Uterus (tissue), 3 donors: ENCODE measurements at regions not wholly inside any gene's neighbourhood (a gene's known extent, or its start where the extent isn't known, plus 50 kb on each side); places are given as distances from the start of the nearest gene placed in this dataset.

Source experiments
- DNase-seq, 2 donors: peaks; one replicate each; pipeline ENCODE4 v3.0.0-alpha.2; 2019 to 2020
- H3K27ac ChIP-seq, 2 donors: fragments of 200-600 bp; sonication (generic); 1 replicate in 1 of 2; 2 replicates in 1 of 2; pipeline ENCODE4 v1.5.1; 2016 to 2018
- H3K27me3 ChIP-seq, 2 donors: fragments of 200-600 bp; sonication (generic); one replicate each; pipeline ENCODE4 v1.5.1; 2018 to 2019; ENCODE audit warnings: control low read depth in 1 of 2
- H3K36me3 ChIP-seq, 2 donors: fragments of 200-600 bp; sonication (generic); one replicate each; pipeline ENCODE4 v1.5.1; 2019; ENCODE audit warnings: control low read depth in 1 of 2
- H3K4me1 ChIP-seq, 2 donors: fragments of 200-600 bp; sonication (generic); one replicate each; pipeline ENCODE4 v1.5.1; 2018 to 2019; ENCODE audit warnings: control low read depth in 1 of 2
- H3K4me3 ChIP-seq, 2 donors: fragments of 200-600 bp; sonication (generic); 1 replicate in 1 of 2; 2 replicates in 1 of 2; pipeline ENCODE4 v1.5.1; 2018 to 2019; ENCODE audit warnings: mild to moderate bottlenecking in 1 of 2
- H3K9me3 ChIP-seq, 2 donors: fragments of 200-600 bp; sonication (generic); one replicate each; pipeline ENCODE4 v1.5.1; 2019; ENCODE audit warnings: control low read depth in 1 of 2
- POLR2A ChIP-seq, 2 donors: fragments of 450-650 bp; IDR thresholded peaks; one replicate each; pipeline ENCODE4 v1.6.1; 2016; ENCODE audit warnings: antibody characterized with exemption in 2 of 2, mild to moderate bottlenecking in 1 of 2, moderate library complexity in 1 of 2
- intact Hi-C: fragments of 100-400 bp; cut with DNase I; formaldehyde crosslinking; loops from one replicate; pipeline ENCODE4 v1.15.1; 2023; ENCODE audit warnings: low total_unique reads
- TF ChIP-seq, protein P1 (sequence below), 4 experiments: fragments of 200-600 bp in 2 of 4; fragments of 450-650 bp in 2 of 4; sonication (generic) in 2 of 4; IDR thresholded peaks; one replicate each; pipeline ENCODE4 v1.5.1; 2016 to 2019; ENCODE audit warnings: antibody characterized with exemption in 4 of 4, mild to moderate bottlenecking in 2 of 4, moderate library complexity in 1 of 4
- donor health status: DM: yes; HTN: yes; CAD: no.

DNA sequence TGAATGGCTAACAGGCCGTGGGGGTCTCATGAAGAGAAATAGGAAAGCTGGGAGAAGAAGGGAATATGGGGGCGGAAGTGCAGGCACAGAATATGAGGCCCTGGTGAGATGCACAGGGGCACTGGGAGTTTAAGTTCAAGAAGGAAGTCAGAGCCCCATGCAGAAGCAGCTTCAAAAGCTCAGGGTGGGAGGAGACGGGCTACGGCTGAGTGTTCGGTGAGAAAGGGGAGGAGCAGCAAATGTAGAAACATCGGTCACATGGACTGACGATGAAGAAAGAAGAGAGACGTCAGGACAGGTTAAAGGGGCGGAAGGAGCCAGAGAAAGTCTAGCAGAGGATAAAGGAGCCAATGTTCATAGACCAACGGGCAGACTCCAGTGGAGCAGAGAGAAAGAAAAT, 204.5 kb upstream of the ZFHX3 start:
- Histone ChIP-seq H3K27me3 (no peaks in the 10 kb centered on the region), H3K4me3 (no peak overlapping the region), H3K4me1 (no peaks in the 10 kb centered on the region), H3K27ac (no peak overlapping the region), H3K9me3 (no peaks in the 10 kb centered on the region), H3K36me3 (no peaks in the 10 kb centered on the region)
- TF ChIP-seq POLR2A (IDR thresholded peaks at IDR 0.05), result no peak
- TF ChIP-seq, protein P1, sequence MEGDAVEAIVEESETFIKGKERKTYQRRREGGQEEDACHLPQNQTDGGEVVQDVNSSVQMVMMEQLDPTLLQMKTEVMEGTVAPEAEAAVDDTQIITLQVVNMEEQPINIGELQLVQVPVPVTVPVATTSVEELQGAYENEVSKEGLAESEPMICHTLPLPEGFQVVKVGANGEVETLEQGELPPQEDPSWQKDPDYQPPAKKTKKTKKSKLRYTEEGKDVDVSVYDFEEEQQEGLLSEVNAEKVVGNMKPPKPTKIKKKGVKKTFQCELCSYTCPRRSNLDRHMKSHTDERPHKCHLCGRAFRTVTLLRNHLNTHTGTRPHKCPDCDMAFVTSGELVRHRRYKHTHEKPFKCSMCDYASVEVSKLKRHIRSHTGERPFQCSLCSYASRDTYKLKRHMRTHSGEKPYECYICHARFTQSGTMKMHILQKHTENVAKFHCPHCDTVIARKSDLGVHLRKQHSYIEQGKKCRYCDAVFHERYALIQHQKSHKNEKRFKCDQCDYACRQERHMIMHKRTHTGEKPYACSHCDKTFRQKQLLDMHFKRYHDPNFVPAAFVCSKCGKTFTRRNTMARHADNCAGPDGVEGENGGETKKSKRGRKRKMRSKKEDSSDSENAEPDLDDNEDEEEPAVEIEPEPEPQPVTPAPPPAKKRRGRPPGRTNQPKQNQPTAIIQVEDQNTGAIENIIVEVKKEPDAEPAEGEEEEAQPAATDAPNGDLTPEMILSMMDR (IDR thresholded peaks at IDR 0.05), result no peak
- DNase-seq, result no peak
- intact Hi-C loops, result no loop called here

DNA sequence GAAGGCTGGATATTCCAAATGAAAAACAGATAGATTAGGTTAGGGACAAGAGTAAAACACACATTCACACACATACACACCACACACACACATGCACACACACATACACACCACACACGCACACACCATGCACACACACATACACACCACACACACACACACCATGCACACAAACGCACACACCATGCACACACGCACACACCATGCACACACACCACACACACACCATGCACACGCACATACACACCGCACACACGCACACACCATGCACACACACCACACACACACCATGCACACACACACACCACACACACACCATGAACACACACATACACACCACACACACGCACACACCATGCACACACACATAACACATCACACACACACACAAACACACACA, 203.7 kb upstream of the ZFHX3 start:
- intact Hi-C loops, result no loop called here
- Histone ChIP-seq H3K36me3 (no peaks in the 10 kb centered on the region), H3K27ac (no peak overlapping the region), H3K27me3 (no peaks in the 10 kb centered on the region), H3K4me1 (no peaks in the 10 kb centered on the region), H3K9me3 (no peaks in the 10 kb centered on the region), H3K4me3 (no peak overlapping the region)
- no peak for DNase-seq
- TF ChIP-seq, protein P1 (IDR thresholded peaks at IDR 0.05), result no peak
- no peak for TF ChIP-seq POLR2A (IDR thresholded peaks at IDR 0.05)

DNA sequence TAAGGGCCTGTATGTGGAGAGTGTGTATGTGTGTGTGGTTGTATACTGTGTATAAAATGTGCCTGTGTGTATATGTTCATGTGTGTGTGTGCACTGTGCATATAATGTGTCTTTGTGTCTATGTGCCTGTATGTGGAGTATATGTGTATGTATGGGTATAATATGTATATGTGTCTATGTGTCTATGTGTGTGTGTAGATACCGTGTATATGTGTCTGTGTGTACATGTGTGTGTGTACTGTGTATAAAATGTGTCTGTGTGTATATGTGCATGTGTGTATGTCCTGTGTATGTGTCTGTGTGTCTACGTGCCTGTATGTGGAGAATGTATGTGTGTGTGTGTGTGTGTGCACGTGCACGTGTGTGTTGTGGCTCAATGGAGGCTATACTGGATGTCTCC, 200.4 kb upstream of the ZFHX3 start:
- H3K27ac ChIP-seq, result no peak overlapping the region
- H3K27me3 ChIP-seq, result no peaks in the 10 kb centered on the region
- H3K36me3 ChIP-seq, result no peaks in the 10 kb centered on the region
- intact Hi-C loops, result no loop called here
- DNase-seq, result no peak
- no peak for TF ChIP-seq POLR2A (IDR thresholded peaks at IDR 0.05)
- TF ChIP-seq, protein P1 (IDR thresholded peaks at IDR 0.05), result no peak
- no peaks in the 10 kb centered on the region for H3K4me1 ChIP-seq
- no peaks in the 10 kb centered on the region for H3K9me3 ChIP-seq
- no peak overlapping the region for H3K4me3 ChIP-seq

DNA sequence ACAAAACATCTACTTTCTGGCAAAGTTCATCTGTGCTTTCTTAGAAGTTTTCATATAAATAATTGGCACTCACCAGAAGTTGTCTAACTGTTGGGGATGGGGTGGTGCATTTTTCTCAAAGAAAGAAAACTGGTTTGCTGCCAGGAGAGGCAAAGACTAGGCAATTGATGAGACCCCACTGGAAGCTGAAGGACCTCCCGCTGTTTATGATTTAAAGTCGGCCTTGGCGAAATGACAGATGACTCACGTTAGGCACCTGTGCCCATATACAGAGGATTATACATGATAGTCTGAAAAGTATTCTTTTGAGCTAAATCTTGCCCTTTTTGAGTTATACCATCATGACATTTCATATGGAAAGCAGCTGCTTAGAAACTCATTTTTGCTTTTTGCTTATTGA, 193.0 kb upstream of the ZFHX3 start:
- no peak for TF ChIP-seq POLR2A (IDR thresholded peaks at IDR 0.05)
- TF ChIP-seq, protein P1 (IDR thresholded peaks at IDR 0.05), result no peak

DNA sequence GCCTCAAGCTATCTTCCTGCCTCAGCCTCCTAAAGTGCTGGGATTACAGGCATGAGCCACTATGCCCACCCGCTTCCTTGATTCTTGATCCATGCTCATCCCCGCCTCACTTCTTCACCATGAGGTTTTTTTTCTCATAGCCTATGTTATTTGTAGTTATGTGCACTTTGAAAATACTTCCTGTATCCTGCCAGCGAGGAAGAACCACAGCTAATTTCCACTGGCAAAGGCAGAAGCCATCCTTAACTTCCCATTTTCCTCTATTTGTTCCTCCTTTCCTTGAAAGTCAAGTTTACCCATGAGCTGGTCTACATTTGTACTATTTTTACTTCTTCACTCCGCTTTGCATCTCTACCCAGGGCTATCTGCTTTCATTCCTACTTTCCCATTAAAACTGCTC, 189.7 kb upstream of the ZFHX3 start:
- Histone ChIP-seq H3K27ac (no peak overlapping the region), H3K27me3 (no peaks in the 10 kb centered on the region), H3K36me3 (no peaks in the 10 kb centered on the region), H3K9me3 (no peaks in the 10 kb centered on the region), H3K4me3 (no peak overlapping the region), H3K4me1 (no peaks in the 10 kb centered on the region)
- no peak for DNase-seq
- intact Hi-C loops, result no loop called here
- no peak for TF ChIP-seq POLR2A (IDR thresholded peaks at IDR 0.05)
- TF ChIP-seq, protein P1 (IDR thresholded peaks at IDR 0.05), result no peak

More for the DNA sequence above, 193.0 kb upstream of the ZFHX3 start:
- Histone ChIP-seq H3K27ac (no peak overlapping the region), H3K27me3 (no peaks in the 10 kb centered on the region), H3K9me3 (no peaks in the 10 kb centered on the region), H3K36me3 (no peaks in the 10 kb centered on the region), H3K4me3 (no peak overlapping the region), H3K4me1 (no peaks in the 10 kb centered on the region)
- no peak for DNase-seq
- intact Hi-C loops, result no loop called here
